CD14-positive monocyte (primary cell): ENCODE measurements at regions not wholly inside any gene's neighbourhood (a gene's known extent, or its start where the extent isn't known, plus 50 kb on each side); places are given as distances from the start of the nearest gene placed in this dataset.

Experiments used
- DNase-seq, 3 donors: peaks; one replicate each; pipeline ENCODE4 v3.0.0-alpha.2; 2011 to 2022
- H2AFZ ChIP-seq: 2 replicates; pipeline ENCODE4 v1.6.0; 2012; ENCODE audit warnings: mild to moderate bottlenecking, low read depth, low read length, inconsistent platforms; ENCODE audit not compliant: insufficient read depth, poor library complexity, severe bottlenecking
- H3K27ac ChIP-seq, 2 donors: 1 replicate in 1 of 2; 2 replicates in 1 of 2; pipeline ENCODE4 v1.5.1; 2012 to 2013; ENCODE audit warnings: low read length in 2 of 2, control low read depth in 1 of 2, inconsistent platforms in 1 of 2, low read depth in 1 of 2, mild to moderate bottlenecking in 1 of 2
- H3K27me3 ChIP-seq, 2 donors: one replicate each; pipeline versions ENCODE4 v1.6.0 to v1.6.1; 2011 to 2013; ENCODE audit warnings: low read length in 2 of 2; ENCODE audit not compliant: control insufficient read depth in 2 of 2, insufficient read depth in 2 of 2
- H3K36me3 ChIP-seq, 2 donors: replicated peaks in 1 of 2; 1 replicate in 1 of 2; 2 replicates in 1 of 2; pipeline versions ENCODE4 v1.5.1 to v1.6.1; 2012 to 2013; ENCODE audit warnings: low read length in 2 of 2, control low read depth in 1 of 2, inconsistent platforms in 1 of 2, mild to moderate bottlenecking in 1 of 2; ENCODE audit not compliant: insufficient read depth in 2 of 2, control insufficient read depth in 1 of 2
- H3K4me1 ChIP-seq, 2 donors: 1 replicate in 1 of 2; 2 replicates in 1 of 2; pipeline versions ENCODE4 v1.5.1 to v1.6.1; 2012 to 2013; ENCODE audit warnings: low read length in 2 of 2, control low read depth in 1 of 2, inconsistent platforms in 1 of 2, mild to moderate bottlenecking in 1 of 2, moderate library complexity in 1 of 2; ENCODE audit not compliant: insufficient read depth in 2 of 2, control insufficient read depth in 1 of 2
- H3K4me2 ChIP-seq: replicated peaks from 2 replicates; pipeline ENCODE3; 2012; ENCODE audit warnings: low read length, moderate library complexity, mild to moderate bottlenecking; ENCODE audit not compliant: poor library complexity, severe bottlenecking; ENCODE audit errors: extremely low read depth
- H3K4me3 ChIP-seq, 3 experiments: fragments of 200-600 bp in 1 of 3; sonication (generic) in 1 of 3; replicated peaks in 1 of 3; 1 replicate in 2 of 3; 2 replicates in 1 of 3; pipeline ENCODE4 v1.5.1; 2011 to 2013; ENCODE audit warnings: low read length in 3 of 3, mild to moderate bottlenecking in 3 of 3, control low read depth in 2 of 3, low read depth in 2 of 3, inconsistent platforms in 1 of 3, moderate library complexity in 1 of 3
- H3K79me2 ChIP-seq: 2 replicates; pipeline ENCODE4 v1.6.0; 2012; ENCODE audit warnings: mild to moderate bottlenecking, control low read depth, inconsistent platforms, low read length, moderate library complexity; ENCODE audit not compliant: insufficient read depth
- H3K9ac ChIP-seq: 2 replicates; pipeline ENCODE4 v1.6.0; 2017; ENCODE audit warnings: low read length, mild to moderate bottlenecking; ENCODE audit not compliant: insufficient read depth, poor library complexity, severe bottlenecking
- H3K9me3 ChIP-seq, 2 donors: replicated peaks in 1 of 2; 1 replicate in 1 of 2; 2 replicates in 1 of 2; pipeline versions ENCODE4 v1.5.1 to v1.6.1; 2012 to 2013; ENCODE audit warnings: low read length in 2 of 2, control low read depth in 1 of 2; ENCODE audit not compliant: control insufficient read depth in 1 of 2, insufficient read depth in 1 of 2
- H4K20me1 ChIP-seq: 2 replicates; pipeline ENCODE4 v1.6.0; 2012; ENCODE audit warnings: mild to moderate bottlenecking, low read length, control low read depth, moderate library complexity; ENCODE audit not compliant: insufficient read depth
- H3K27ac Mint-ChIP-seq, 7 donors: one replicate each; pipeline ENCODE4 v1.8.0; 2020; ENCODE audit warnings: mild to moderate bottlenecking in 7 of 7, mixed read lengths in 7 of 7, moderate library complexity in 6 of 7, inconsistent platforms in 2 of 7
- H3K27me3 Mint-ChIP-seq, 3 donors: one replicate each; pipeline ENCODE4 v1.8.0; 2021 to 2022; ENCODE audit warnings: low read depth in 3 of 3, mild to moderate bottlenecking in 3 of 3, mixed read lengths in 3 of 3, moderate library complexity in 3 of 3, inconsistent platforms in 1 of 3
- H3K36me3 Mint-ChIP-seq, 2 donors: one replicate each; pipeline ENCODE4 v1.8.0; 2020; ENCODE audit warnings: mixed read lengths in 2 of 2, inconsistent platforms in 1 of 2, mild to moderate bottlenecking in 1 of 2
- H3K4me1 Mint-ChIP-seq: one replicate; pipeline ENCODE4 v1.8.0; 2020; ENCODE audit warnings: mild to moderate bottlenecking, mixed read lengths
- H3K4me3 Mint-ChIP-seq, 2 donors: one replicate each; pipeline ENCODE4 v1.8.0; 2020; ENCODE audit warnings: mild to moderate bottlenecking in 2 of 2, mixed read lengths in 2 of 2, moderate library complexity in 1 of 2
- H3K9me3 Mint-ChIP-seq, 7 donors: one replicate each; pipeline ENCODE4 v1.8.0; 2020 to 2022; ENCODE audit warnings: mixed read lengths in 7 of 7, mild to moderate bottlenecking in 6 of 7, moderate library complexity in 6 of 7, inconsistent platforms in 2 of 7
- WGBS: methylation state at CpG from one replicate; pipeline ENCODE4 v1.1.5; 2013; ENCODE audit warnings: missing lambda C conversion rate; ENCODE audit not compliant: insufficient coverage; 5-methylcytosine and 5-hydroxymethylcytosine counted together
- intact Hi-C, 2 donors: fragments of 100-400 bp; cut with micrococcal nuclease; formaldehyde crosslinking; loops; one replicate each; pipeline versions ENCODE4 v1.15.0 to v1.15.1; 2023
- TF ChIP-seq, protein P1 (sequence below): fragments of 200-600 bp; IDR thresholded peaks from one replicate; pipeline ENCODE4 v1.8.0; 2022; ENCODE audit warnings: antibody characterized with exemption, mild to moderate bottlenecking

DNA sequence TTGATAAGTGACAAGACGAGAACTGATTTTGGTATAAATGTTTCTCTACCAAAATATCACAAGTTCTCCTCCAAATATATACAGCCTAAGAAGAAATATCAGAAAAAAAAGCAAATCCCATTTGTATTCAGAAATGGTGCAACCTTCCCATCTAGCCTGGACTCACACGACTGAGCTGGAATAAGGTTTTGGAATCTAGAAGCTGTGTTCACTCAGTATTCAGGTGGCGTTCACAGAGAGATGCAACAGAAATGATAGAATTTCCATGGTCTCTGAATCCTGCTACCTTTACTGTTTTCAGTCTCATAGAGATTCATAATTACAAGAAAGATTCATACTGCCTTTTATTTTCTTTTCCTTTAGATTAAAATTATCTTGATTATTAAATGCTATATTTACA is 347.2 kb upstream of the TRIB2 start:
- peaks cover 1 to 3% (median 2%) of the 10 kb centered on the region in 3 donors for H3K27me3 Mint-ChIP-seq
- no peak for DNase-seq
- no peaks in the 10 kb centered on the region for H3K36me3 Mint-ChIP-seq
- H3K9me3 Mint-ChIP-seq: peaks cover 0 to 5% (median 0%) of the 10 kb centered on the region in 7 donors
- no peak overlapping the region for H3K4me2 ChIP-seq
- TF ChIP-seq, protein P1, sequence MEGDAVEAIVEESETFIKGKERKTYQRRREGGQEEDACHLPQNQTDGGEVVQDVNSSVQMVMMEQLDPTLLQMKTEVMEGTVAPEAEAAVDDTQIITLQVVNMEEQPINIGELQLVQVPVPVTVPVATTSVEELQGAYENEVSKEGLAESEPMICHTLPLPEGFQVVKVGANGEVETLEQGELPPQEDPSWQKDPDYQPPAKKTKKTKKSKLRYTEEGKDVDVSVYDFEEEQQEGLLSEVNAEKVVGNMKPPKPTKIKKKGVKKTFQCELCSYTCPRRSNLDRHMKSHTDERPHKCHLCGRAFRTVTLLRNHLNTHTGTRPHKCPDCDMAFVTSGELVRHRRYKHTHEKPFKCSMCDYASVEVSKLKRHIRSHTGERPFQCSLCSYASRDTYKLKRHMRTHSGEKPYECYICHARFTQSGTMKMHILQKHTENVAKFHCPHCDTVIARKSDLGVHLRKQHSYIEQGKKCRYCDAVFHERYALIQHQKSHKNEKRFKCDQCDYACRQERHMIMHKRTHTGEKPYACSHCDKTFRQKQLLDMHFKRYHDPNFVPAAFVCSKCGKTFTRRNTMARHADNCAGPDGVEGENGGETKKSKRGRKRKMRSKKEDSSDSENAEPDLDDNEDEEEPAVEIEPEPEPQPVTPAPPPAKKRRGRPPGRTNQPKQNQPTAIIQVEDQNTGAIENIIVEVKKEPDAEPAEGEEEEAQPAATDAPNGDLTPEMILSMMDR: no peak
- H3K9ac ChIP-seq: no peak overlapping the region
- no peaks in the 10 kb centered on the region for H3K79me2 ChIP-seq
- H3K27me3 ChIP-seq: no peaks in the 10 kb centered on the region
- WGBS: no CpG with 5 or more reads among the region's 3 CpGs
- H3K4me3 ChIP-seq: no peak overlapping the region
- H3K9me3 ChIP-seq: no peaks in the 10 kb centered on the region
- intact Hi-C loops: no loop called here
- H3K4me1 Mint-ChIP-seq: no peaks in the 10 kb centered on the region
- no peak overlapping the region for H3K27ac ChIP-seq
- no peak overlapping the region for H2AFZ ChIP-seq
- H3K36me3 ChIP-seq: no peaks in the 10 kb centered on the region
- H3K4me3 Mint-ChIP-seq: no peak overlapping the region
- H3K4me1 ChIP-seq: no peaks in the 10 kb centered on the region
- H3K27ac Mint-ChIP-seq: no peak overlapping the region
- H4K20me1 ChIP-seq: no peaks in the 10 kb centered on the region

DNA sequence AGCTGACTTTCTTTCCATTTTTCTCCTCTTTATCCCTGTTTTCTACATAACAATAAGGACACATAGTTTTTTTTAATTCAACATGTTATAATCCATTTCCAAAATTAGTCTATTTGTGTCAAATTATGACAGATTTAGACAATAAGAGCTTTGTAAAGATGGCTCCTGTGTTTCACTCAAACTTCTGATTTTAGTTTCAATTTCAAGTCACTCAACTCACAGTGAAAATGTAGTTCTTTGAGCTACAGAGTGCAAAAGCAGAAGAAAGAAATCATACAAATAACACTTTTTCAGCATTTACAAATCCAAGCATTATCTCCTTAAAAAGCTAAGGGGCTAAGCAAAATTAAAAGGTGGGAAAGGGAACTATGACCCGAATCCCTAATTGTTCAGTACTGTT is 340.7 kb upstream of the TRIB2 start:
- Histone ChIP-seq H3K4me1 (no peaks in the 10 kb centered on the region), H4K20me1 (no peaks in the 10 kb centered on the region), H3K36me3 (no peaks in the 10 kb centered on the region), H3K4me3 (no peak overlapping the region), H3K9me3 (no peaks in the 10 kb centered on the region), H3K27me3 (no peaks in the 10 kb centered on the region), H3K27ac (no peak overlapping the region), H3K79me2 (no peaks in the 10 kb centered on the region), H2AFZ (no peak overlapping the region), H3K9ac (no peak overlapping the region), H3K4me2 (no peak overlapping the region)
- Mint-ChIP-seq H3K4me1 (peaks cover 4% of the 10 kb centered on the region), H3K36me3 (no peaks in the 10 kb centered on the region), H3K27ac (no peak overlapping the region), H3K4me3 (no peak overlapping the region), H3K9me3 (peaks cover 0 to 4% (median 0%) of the 10 kb centered on the region in 7 donors), H3K27me3 (peaks cover 0 to 1% (median 1%) of the 10 kb centered on the region in 3 donors)
- 100% methylated on average over 1 of the region's 1 CpG for WGBS
- TF ChIP-seq, protein P1: no peak
- DNase-seq: no peak
- intact Hi-C loops: no loop called here
